ENCODE measurements at regions not wholly inside any gene's neighbourhood (a gene's known extent, or its start where the extent isn't known, plus 50 kb on each side); places are given as distances from the start of the nearest gene placed in this dataset.

- no peak for DNase-seq (ENCODE audit: low read depth in 2 of 2)
Observed at GRCh38 chr16:86145669-86146068, 246.7 kb downstream of the IRF8 start.

DNA sequence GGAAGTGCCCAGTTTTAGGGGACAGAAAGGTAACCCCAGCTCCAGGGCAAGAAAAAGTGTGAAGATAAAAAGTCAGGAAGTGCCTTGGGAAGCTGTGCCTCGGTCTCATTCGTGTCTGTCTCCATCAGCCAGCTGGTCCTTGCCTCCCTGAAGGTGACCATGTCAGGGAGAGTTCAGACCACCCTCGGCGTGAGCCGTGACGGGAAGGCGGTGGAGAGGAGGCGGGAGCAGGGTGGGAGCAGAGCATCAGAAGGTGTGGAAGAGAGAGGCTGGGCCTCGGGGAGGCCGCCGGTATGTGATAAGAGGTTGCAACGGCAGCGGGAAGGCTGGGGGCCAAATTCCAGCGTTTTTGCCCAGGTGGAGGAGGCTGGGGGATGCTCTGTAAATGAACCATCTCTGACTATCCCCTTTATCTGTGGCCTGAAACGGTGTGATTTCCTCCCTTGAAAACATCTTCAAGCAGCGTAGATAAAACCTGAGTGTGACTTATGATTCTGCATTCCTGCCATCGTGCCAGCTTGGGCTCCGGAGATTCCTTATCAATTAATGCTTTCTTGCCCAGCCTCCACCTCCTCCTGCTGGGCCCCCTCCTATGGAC is 251.8 kb downstream of the IRF8 start:
- no peak for DNase-seq (ENCODE audit: low read depth in 2 of 2)

GRCh38 chr16:86151239-86151851 is 252.4 kb downstream of the IRF8 start:
- no peak for DNase-seq (ENCODE audit: low read depth in 2 of 2)

GRCh38 chr16:86156155-86156554 is 257.2 kb downstream of the IRF8 start:
- no peak for DNase-seq (ENCODE audit: low read depth in 2 of 2)

DNA sequence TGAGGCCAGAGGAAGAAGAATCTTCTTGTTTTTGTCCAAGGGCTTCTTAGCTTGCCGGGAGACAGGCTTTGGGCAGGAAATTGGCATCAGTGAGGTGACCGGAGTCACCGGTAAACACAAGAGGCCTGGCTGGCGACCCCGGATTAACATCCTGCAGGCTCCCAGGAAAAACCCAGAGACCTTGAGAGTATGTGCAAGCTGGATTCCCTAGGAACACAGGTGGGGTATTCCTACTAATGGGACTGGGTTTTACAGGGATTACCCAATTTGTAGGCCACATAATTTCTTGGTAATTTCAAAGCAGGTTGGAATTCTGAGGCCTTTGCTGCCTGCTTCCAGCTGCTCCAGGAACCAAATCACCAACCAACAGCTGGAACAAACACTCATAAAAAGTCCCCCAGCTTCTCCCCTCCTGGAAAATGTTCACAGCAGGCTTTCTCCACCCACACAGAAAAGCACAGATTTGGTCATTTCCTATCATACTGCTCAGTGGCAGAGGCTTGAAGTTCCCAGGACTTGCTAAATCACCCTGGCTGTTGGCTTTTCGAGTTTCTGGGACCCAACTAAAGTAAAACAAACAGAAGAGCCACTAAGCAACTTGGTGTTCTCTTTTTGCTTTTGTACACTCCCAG is 258.8 kb downstream of the IRF8 start:
- DNase-seq (ENCODE audit: low read depth in 2 of 2) = no peak

GRCh38 chr16:86158688-86159360 is 259.9 kb downstream of the IRF8 start:
- no peak for DNase-seq (ENCODE audit: low read depth in 2 of 2)

- DNase-seq (ENCODE audit: low read depth in 2 of 2) = no peak
Observed at GRCh38 chr16:86165479-86165878, 266.5 kb downstream of the IRF8 start.

- no peak for DNase-seq (ENCODE audit: low read depth in 2 of 2)
Observed at GRCh38 chr16:86166414-86166813, 267.5 kb downstream of the IRF8 start.

GRCh38 chr16:86167061-86167460 is 268.1 kb downstream of the IRF8 start:
- DNase-seq (ENCODE audit: low read depth in 2 of 2) = no peak

DNA sequence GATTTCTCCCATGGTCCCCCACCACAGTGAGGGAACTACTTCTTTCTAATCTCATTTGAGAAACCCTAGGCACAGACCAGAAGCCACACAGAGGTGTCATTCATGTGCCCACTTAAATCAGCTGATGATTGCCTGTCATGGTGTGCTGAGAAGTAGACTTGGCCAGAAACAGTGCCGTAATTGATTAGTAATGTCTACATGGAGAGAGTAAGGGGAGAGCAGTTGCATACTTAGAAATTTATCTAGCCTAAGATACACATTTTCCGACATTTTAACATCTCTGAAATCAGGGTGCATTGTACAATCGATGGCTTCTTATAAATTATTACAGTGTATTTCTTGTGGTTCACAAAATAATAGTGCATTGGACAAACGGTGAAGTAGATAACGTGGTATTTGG is 271.8 kb downstream of the IRF8 start:
- no peak for DNase-seq (ENCODE audit: low read depth in 2 of 2)

- no peak for DNase-seq (ENCODE audit: low read depth in 2 of 2)
Observed at GRCh38 chr16:86171329-86171728, 272.4 kb downstream of the IRF8 start.

- no peak for DNase-seq (ENCODE audit: low read depth in 2 of 2)
Observed at GRCh38 chr16:86175816-86176215, 276.9 kb downstream of the IRF8 start.

- DNase-seq (ENCODE audit: low read depth in 2 of 2) = no peak
Observed at GRCh38 chr16:86176462-86176861, 277.5 kb downstream of the IRF8 start.

- no peak for DNase-seq (ENCODE audit: low read depth in 2 of 2)
Observed at GRCh38 chr16:86180244-86180643, 281.3 kb downstream of the IRF8 start.

- DNase-seq (ENCODE audit: low read depth in 2 of 2) = no peak
Observed at GRCh38 chr16:86180780-86181179, 281.8 kb downstream of the IRF8 start.

- DNase-seq (ENCODE audit: low read depth in 2 of 2) = no peak
Observed at GRCh38 chr16:86181526-86181925, 282.6 kb downstream of the IRF8 start.

DNA sequence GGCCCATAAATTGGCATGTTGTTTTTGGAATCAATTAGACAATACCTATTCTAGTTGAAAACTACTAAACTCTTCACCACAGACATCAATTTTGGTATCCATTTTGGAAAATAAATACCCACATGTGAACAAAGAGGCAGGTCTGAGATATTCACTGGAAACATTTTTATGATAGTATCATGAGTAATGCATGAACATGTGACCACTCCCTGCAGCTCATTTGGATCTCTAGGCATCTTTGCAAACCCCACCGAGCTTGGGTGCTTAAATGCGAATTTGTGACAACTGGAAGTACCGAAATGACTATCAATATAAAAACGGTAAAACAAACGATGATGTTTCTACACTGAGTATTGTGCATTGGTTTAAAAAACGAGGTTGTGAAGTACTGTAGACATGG is 285.2 kb downstream of the IRF8 start:
- DNase-seq (ENCODE audit: low read depth in 2 of 2) = no peak

GRCh38 chr16:86185089-86185488 is 286.1 kb downstream of the IRF8 start:
- no peak for DNase-seq (ENCODE audit: low read depth in 2 of 2)

DNA sequence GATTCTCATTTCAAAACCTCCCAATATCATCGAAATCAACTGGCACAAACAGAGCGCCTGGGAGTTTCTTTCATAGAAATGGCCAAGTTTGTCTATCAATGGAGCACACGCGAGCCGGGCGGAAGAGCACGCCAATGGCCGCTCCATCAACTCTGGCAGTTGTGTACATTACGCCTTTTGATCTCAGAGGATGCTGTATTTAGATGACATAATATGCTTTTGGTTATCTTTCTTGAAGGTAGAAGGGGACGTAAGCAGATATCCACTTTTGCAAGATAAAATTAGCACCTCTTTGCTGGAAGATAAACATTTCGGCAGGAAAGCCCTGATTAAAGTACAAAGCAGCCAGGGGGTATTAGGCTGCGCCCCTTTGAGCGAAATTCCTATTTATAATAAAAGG is 287.4 kb downstream of the IRF8 start:
- no peak for DNase-seq (ENCODE audit: low read depth in 2 of 2)

DNA sequence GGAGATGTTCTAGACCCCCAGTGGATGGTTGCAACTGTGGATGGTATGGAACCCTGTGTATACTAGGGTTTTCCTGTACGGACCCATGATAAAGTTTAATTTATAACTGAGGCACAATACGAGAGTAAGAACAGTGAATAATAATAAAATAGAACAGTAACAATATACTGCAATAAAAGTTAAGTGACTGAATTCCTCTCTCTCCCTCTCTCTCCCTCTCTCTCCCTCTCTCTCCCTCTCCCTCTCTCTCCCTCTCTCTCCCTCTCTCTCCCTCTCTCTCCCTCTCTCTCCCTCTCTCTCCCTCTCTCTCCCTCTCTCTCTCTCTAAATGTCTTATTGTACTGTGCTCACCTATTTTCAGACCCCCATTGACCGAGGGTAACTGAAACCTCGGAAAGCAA is 291.0 kb downstream of the IRF8 start:
- no peak for DNase-seq (ENCODE audit: low read depth in 2 of 2)

DNA sequence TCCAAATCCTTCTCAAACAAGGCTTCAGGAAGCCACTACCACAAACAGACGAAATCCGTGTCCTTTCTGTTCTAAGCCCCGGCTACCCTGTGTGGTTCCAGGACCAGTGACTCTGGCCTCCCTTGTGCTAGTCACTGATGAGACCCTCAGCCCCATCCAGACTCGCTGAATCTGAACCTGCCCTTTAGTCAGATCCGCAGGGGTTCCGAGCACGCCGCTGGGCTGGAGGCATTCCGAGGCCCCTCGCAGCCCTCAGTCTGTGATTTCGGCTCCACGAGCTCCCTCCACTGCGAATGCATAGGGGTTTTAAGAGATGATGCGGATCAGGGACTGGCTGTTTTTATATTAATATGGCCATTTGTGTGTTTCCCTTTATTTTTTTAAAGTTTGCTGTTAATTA is 292.7 kb downstream of the IRF8 start:
- no peak for DNase-seq (ENCODE audit: low read depth in 2 of 2)

- DNase-seq (ENCODE audit: low read depth in 2 of 2) = no peak
Observed at GRCh38 chr16:86193528-86194193, 294.7 kb downstream of the IRF8 start.

Measured in fibroblast of skin of left quadriceps (primary cell).